ENCODE measurements at regions not wholly inside any gene's neighbourhood (a gene's known extent, or its start where the extent isn't known, plus 50 kb on each side); places are given as distances from the start of the nearest gene placed in this dataset.
"Not testable (repeated sequence)": the region's sequence is repeated elsewhere in the genome, so short reads cannot be mapped to it uniquely, and the experiment has no call there.

- Mint-ChIP-seq H3K27me3 (no peaks in the 10 kb centered on the region), H3K27ac (no peak overlapping the region), H3K9me3 (peaks cover 3% of the 10 kb centered on the region), H3K4me1 (no peaks in the 10 kb centered on the region), H3K36me3 (ENCODE audit: low read depth) (no peaks in the 10 kb centered on the region), H3K4me3 (no peak overlapping the region)
- DNase-seq: no peak
- intact Hi-C loops (cut with micrococcal nuclease): no loop called here
These were observed 1380.5 kb upstream of the ATXN8OS start for GRCh38 chr13:68727165-68727564.

GRCh38 chr13:68719815-68720214, 1387.8 kb upstream of the ATXN8OS start:
- intact Hi-C loops (cut with micrococcal nuclease): no loop called here
- Mint-ChIP-seq H3K27me3 (no peaks in the 10 kb centered on the region), H3K4me3 (no peak overlapping the region), H3K9me3 (peaks cover 8% of the 10 kb centered on the region), H3K4me1 (no peaks in the 10 kb centered on the region), H3K27ac (no peak overlapping the region), H3K36me3 (ENCODE audit: low read depth) (no peaks in the 10 kb centered on the region)
- no peak for DNase-seq

- peaks cover 14% of the 10 kb centered on the region for H3K9me3 Mint-ChIP-seq
- no peaks in the 10 kb centered on the region for H3K36me3 Mint-ChIP-seq (ENCODE audit: low read depth)
- H3K4me1 Mint-ChIP-seq: no peaks in the 10 kb centered on the region
- H3K27ac Mint-ChIP-seq: no peak overlapping the region
- H3K4me3 Mint-ChIP-seq: no peak overlapping the region
- H3K27me3 Mint-ChIP-seq: no peaks in the 10 kb centered on the region
- DNase-seq: no peak
- intact Hi-C loops (cut with micrococcal nuclease): no loop called here
These were observed 1392.0 kb upstream of the ATXN8OS start for GRCh38 chr13:68715651-68716050.

GRCh38 chr13:68714292-68714691, 1393.3 kb upstream of the ATXN8OS start:
- Mint-ChIP-seq H3K4me1 (no peaks in the 10 kb centered on the region), H3K4me3 (no peak overlapping the region), H3K27ac (no peak overlapping the region), H3K9me3 (peaks cover 14% of the 10 kb centered on the region), H3K27me3 (no peaks in the 10 kb centered on the region), H3K36me3 (ENCODE audit: low read depth) (no peaks in the 10 kb centered on the region)
- no peak for DNase-seq
- intact Hi-C loops (cut with micrococcal nuclease): no loop called here

GRCh38 chr13:68713394-68713793, 1394.2 kb upstream of the ATXN8OS start:
- no peaks in the 10 kb centered on the region for H3K27me3 Mint-ChIP-seq

GRCh38 chr13:68708336-68708908, 1399.2 kb upstream of the ATXN8OS start:
- no peak for DNase-seq
- no peaks in the 10 kb centered on the region for H3K36me3 Mint-ChIP-seq (ENCODE audit: low read depth)
- no peak overlapping the region for H3K27ac Mint-ChIP-seq
- H3K9me3 Mint-ChIP-seq: peaks cover 18% of the 10 kb centered on the region
- no peaks in the 10 kb centered on the region for H3K4me1 Mint-ChIP-seq
- H3K4me3 Mint-ChIP-seq: no peak overlapping the region
- intact Hi-C loops (cut with micrococcal nuclease): no loop called here
- no peaks in the 10 kb centered on the region for H3K27me3 Mint-ChIP-seq

More at GRCh38 chr13:68713394-68713793, 1394.2 kb upstream of the ATXN8OS start:
- Mint-ChIP-seq H3K4me3 (no peak overlapping the region), H3K36me3 (ENCODE audit: low read depth) (no peaks in the 10 kb centered on the region), H3K4me1 (no peaks in the 10 kb centered on the region), H3K27ac (no peak overlapping the region), H3K9me3 (peaks cover 14% of the 10 kb centered on the region)
- intact Hi-C loops (cut with micrococcal nuclease): no loop called here
- no peak for DNase-seq

GRCh38 chr13:68706044-68706443, 1401.6 kb upstream of the ATXN8OS start:
- not testable (repeated sequence) for H3K27ac Mint-ChIP-seq, H3K9me3 Mint-ChIP-seq

GRCh38 chr13:68697551-68697950, 1410.1 kb upstream of the ATXN8OS start:
- no peak overlapping the region for H3K4me3 Mint-ChIP-seq
- no peaks in the 10 kb centered on the region for H3K4me1 Mint-ChIP-seq
- peaks cover 3% of the 10 kb centered on the region for H3K9me3 Mint-ChIP-seq
- no peaks in the 10 kb centered on the region for H3K27me3 Mint-ChIP-seq
- no peak overlapping the region for H3K27ac Mint-ChIP-seq
- H3K36me3 Mint-ChIP-seq (ENCODE audit: low read depth): no peaks in the 10 kb centered on the region
- intact Hi-C loops (cut with micrococcal nuclease): no loop called here
- DNase-seq: no peak

More at GRCh38 chr13:68706044-68706443, 1401.6 kb upstream of the ATXN8OS start:
- H3K4me1 Mint-ChIP-seq; DNase-seq; H3K36me3 Mint-ChIP-seq (ENCODE audit: low read depth); H3K27me3 Mint-ChIP-seq; intact Hi-C loops (cut with micrococcal nuclease); H3K4me3 Mint-ChIP-seq: not testable (repeated sequence)

GRCh38 chr13:68696907-68697306, 1410.7 kb upstream of the ATXN8OS start:
- intact Hi-C loops (cut with micrococcal nuclease): no loop called here
- Mint-ChIP-seq H3K27ac (no peak overlapping the region), H3K9me3 (peaks cover 3% of the 10 kb centered on the region), H3K36me3 (ENCODE audit: low read depth) (no peaks in the 10 kb centered on the region), H3K27me3 (no peaks in the 10 kb centered on the region), H3K4me3 (no peak overlapping the region), H3K4me1 (no peaks in the 10 kb centered on the region)
- no peak for DNase-seq

GRCh38 chr13:68692049-68692448, 1415.6 kb upstream of the ATXN8OS start:
- no peak overlapping the region for H3K27ac Mint-ChIP-seq
- intact Hi-C loops (cut with micrococcal nuclease): no loop called here
- H3K9me3 Mint-ChIP-seq: peaks cover 3% of the 10 kb centered on the region
- no peaks in the 10 kb centered on the region for H3K4me1 Mint-ChIP-seq
- DNase-seq: no peak
- no peaks in the 10 kb centered on the region for H3K27me3 Mint-ChIP-seq
- H3K4me3 Mint-ChIP-seq: no peak overlapping the region
- no peaks in the 10 kb centered on the region for H3K36me3 Mint-ChIP-seq (ENCODE audit: low read depth)

GRCh38 chr13:68690567-68690966, 1417.1 kb upstream of the ATXN8OS start:
- H3K4me3 Mint-ChIP-seq: no peak overlapping the region
- intact Hi-C loops (cut with micrococcal nuclease): no loop called here
- DNase-seq: no peak
- H3K9me3 Mint-ChIP-seq: peaks cover 3% of the 10 kb centered on the region
- H3K4me1 Mint-ChIP-seq: no peaks in the 10 kb centered on the region
- H3K27me3 Mint-ChIP-seq: no peaks in the 10 kb centered on the region
- no peaks in the 10 kb centered on the region for H3K36me3 Mint-ChIP-seq (ENCODE audit: low read depth)
- no peak overlapping the region for H3K27ac Mint-ChIP-seq

GRCh38 chr13:68676513-68677115, 1431.0 kb upstream of the ATXN8OS start:
- Mint-ChIP-seq H3K27me3 (no peaks in the 10 kb centered on the region), H3K4me1 (no peaks in the 10 kb centered on the region), H3K4me3 (no peak overlapping the region), H3K27ac (no peak overlapping the region), H3K36me3 (ENCODE audit: low read depth) (no peaks in the 10 kb centered on the region), H3K9me3 (peaks cover 3% of the 10 kb centered on the region)
- intact Hi-C loops (cut with micrococcal nuclease): no loop called here
- DNase-seq: no peak

- Mint-ChIP-seq H3K27ac (no peak overlapping the region), H3K36me3 (ENCODE audit: low read depth) (no peaks in the 10 kb centered on the region), H3K4me1 (no peaks in the 10 kb centered on the region), H3K9me3 (peaks cover 3% of the 10 kb centered on the region), H3K4me3 (no peak overlapping the region), H3K27me3 (no peaks in the 10 kb centered on the region)
- intact Hi-C loops (cut with micrococcal nuclease): no loop called here
- DNase-seq: no peak
These were observed 1432.4 kb upstream of the ATXN8OS start for GRCh38 chr13:68675209-68675608.

- intact Hi-C loops (cut with micrococcal nuclease): no loop called here
- H3K4me3 Mint-ChIP-seq: no peak overlapping the region
- DNase-seq: no peak
- H3K36me3 Mint-ChIP-seq (ENCODE audit: low read depth): no peaks in the 10 kb centered on the region
- no peaks in the 10 kb centered on the region for H3K4me1 Mint-ChIP-seq
- no peak overlapping the region for H3K27ac Mint-ChIP-seq
- peaks cover 3% of the 10 kb centered on the region for H3K9me3 Mint-ChIP-seq
- H3K27me3 Mint-ChIP-seq: no peaks in the 10 kb centered on the region
These were observed 1437.7 kb upstream of the PCDH9 start for GRCh38 chr13:68667863-68668262.
